ENCODE measurements at regions not wholly inside any gene's neighbourhood (a gene's known extent, or its start where the extent isn't known, plus 50 kb on each side); places are given as distances from the start of the nearest gene placed in this dataset.

- H3K4me3 Mint-ChIP-seq = no peak overlapping the region
- no peaks in the 10 kb centered on the region for H3K9me3 Mint-ChIP-seq
- Histone ChIP-seq H4K20me1 (replicated peaks; ENCODE audit: insufficient read depth) (no peaks in the 10 kb centered on the region), H3K27ac (ENCODE audit: low read depth) (no peak overlapping the region), H3K9me2 (ENCODE audit: insufficient read depth) (peaks cover 12% of the 10 kb centered on the region; the same call in 1 of the 2 replicates), H3F3A (replicated peaks; ENCODE audit: low read depth) (no peaks in the 10 kb centered on the region), H2AFZ (0 out of 2 replicates have a peak overlapping the region, but pooled peaks have one; percentile 8), H3K4me3 (no peak overlapping the region), H3K27me3 (ENCODE audit: insufficient read depth) (no peaks in the 10 kb centered on the region), H3K4me1 (ENCODE audit: insufficient read depth) (peaks cover 14% of the 10 kb centered on the region), H3K4me2 (no peak overlapping the region), H3K36me3 (ENCODE audit: insufficient read depth) (no peaks in the 10 kb centered on the region), H3K79me2 (replicated peaks; ENCODE audit: insufficient read depth) (no peaks in the 10 kb centered on the region)
- H3K27ac Mint-ChIP-seq = no peak overlapping the region
- H3K4me1 Mint-ChIP-seq = peaks cover 19% of the 10 kb centered on the region
- peaks cover 2% of the 10 kb centered on the region for H3K27me3 Mint-ChIP-seq (ENCODE audit: insufficient read depth, low read depth, poor library complexity)
- no peak for ATAC-seq
- TF ChIP-seq POLR2AphosphoS5 (IDR thresholded peaks at IDR 0.05; ENCODE audit: low read depth) (no peak), EZH2phosphoT487 (IDR thresholded peaks at IDR 0.05; ENCODE audit: unreplicated experiment) (no peak), CTCF (conservative IDR thresholded peaks at IDR 0.05; ENCODE audit: low read depth in 2 of 2) (no peak), ZNF462 (CRISPR knock-in tag; IDR thresholded peaks at IDR 0.05) (no peak), EZH2 (IDR thresholded peaks at IDR 0.05; ENCODE audit: low read depth, unreplicated experiment) (no peak), REST (IDR thresholded peaks at IDR 0.05; ENCODE audit: unreplicated experiment) (no peak), ETS1 (IDR thresholded peaks at IDR 0.05) (no peak), NANOG (IDR thresholded peaks at IDR 0.05; ENCODE audit: borderline replicate concordance) (no peak), JUNB (IDR thresholded peaks at IDR 0.05; ENCODE audit: unreplicated experiment) (no peak), CREB1 (CRISPR knock-in tag; IDR thresholded peaks at IDR 0.05; ENCODE audit: low read depth) (no peak), ZNF114 (CRISPR knock-in tag; IDR thresholded peaks at IDR 0.05) (no peak), ZNF331 (CRISPR knock-in tag; IDR thresholded peaks at IDR 0.05; ENCODE audit: low read depth) (no peak), STAT1 (IDR thresholded peaks at IDR 0.05; ENCODE audit: unreplicated experiment) (no peak)
- no peaks in the 10 kb centered on the region for H3K36me3 Mint-ChIP-seq (ENCODE audit: low read depth)
- no peak for DNase-seq (ENCODE audit: low spot score)
Observed at GRCh38 chr6:14335071-14335470, 217.5 kb downstream of the CD83 start.
